H9 (cell line): ENCODE measurements at regions not wholly inside any gene's neighbourhood (a gene's known extent, or its start where the extent isn't known, plus 50 kb on each side); places are given as distances from the start of the nearest gene placed in this dataset.

ENCODE experiments used
- DNase-seq: peaks from one replicate; pipeline ENCODE4 v3.0.0-alpha.2; 2017
- H2AFZ ChIP-seq: one replicate; pipeline ENCODE4 v1.6.1; 2013; ENCODE audit warnings: mild to moderate bottlenecking, low read length, control low read depth, moderate library complexity
- H2AK5ac ChIP-seq: 2 replicates; pipeline ENCODE4 v1.6.1; 2013; ENCODE audit warnings: low read length, control low read depth, mixed read lengths; ENCODE audit not compliant: insufficient read length
- H2BK120ac ChIP-seq: one replicate; pipeline ENCODE4 v1.6.1; 2013; ENCODE audit warnings: low read depth, mild to moderate bottlenecking, low read length, control low read depth, inconsistent platforms; ENCODE audit not compliant: poor library complexity, severe bottlenecking
- H2BK12ac ChIP-seq: 2 replicates; pipeline ENCODE4 v1.6.1; 2013; ENCODE audit warnings: low read length, control low read depth, mixed read lengths, low read depth; ENCODE audit not compliant: insufficient read length
- H2BK15ac ChIP-seq: 2 replicates; pipeline ENCODE4 v1.6.1; 2013; ENCODE audit warnings: low read depth, low read length, control low read depth
- H2BK20ac ChIP-seq: one replicate; pipeline ENCODE4 v1.6.1; 2013; ENCODE audit warnings: low read depth, mild to moderate bottlenecking, low read length, control low read depth, inconsistent platforms; ENCODE audit not compliant: poor library complexity, severe bottlenecking
- H2BK5ac ChIP-seq: 2 replicates; pipeline ENCODE4 v1.6.1; 2013; ENCODE audit warnings: low read length, control low read depth, mixed read lengths; ENCODE audit not compliant: insufficient read length
- H3K14ac ChIP-seq: 2 replicates; pipeline ENCODE4 v1.6.1; 2013; ENCODE audit warnings: low read length, control low read depth; ENCODE audit not compliant: insufficient read depth
- H3K18ac ChIP-seq: 2 replicates; pipeline ENCODE4 v1.6.1; 2013; ENCODE audit warnings: low read depth, mild to moderate bottlenecking, mixed read lengths, low read length, control low read depth; ENCODE audit not compliant: insufficient read length
- H3K23ac ChIP-seq: 2 replicates; pipeline ENCODE4 v1.6.1; 2013; ENCODE audit warnings: low read length, control low read depth, mixed read lengths, low read depth; ENCODE audit not compliant: insufficient read length
- H3K23me2 ChIP-seq: 2 replicates; pipeline ENCODE4 v1.6.1; 2013; ENCODE audit warnings: low read depth, mild to moderate bottlenecking, mixed read lengths, low read length, control low read depth; ENCODE audit not compliant: insufficient read length, poor library complexity, severe bottlenecking
- H3K27ac ChIP-seq: 2 replicates; pipeline ENCODE4 v1.5.1; 2013; ENCODE audit warnings: low read length, control low read depth, mixed read lengths, low read depth; ENCODE audit not compliant: insufficient read length
- H3K27me3 ChIP-seq: 2 replicates; pipeline ENCODE4 v1.6.1; 2013; ENCODE audit warnings: low read length, control low read depth, inconsistent platforms; ENCODE audit not compliant: insufficient read depth
- H3K4ac ChIP-seq: 2 replicates; pipeline ENCODE4 v1.6.1; 2013; ENCODE audit warnings: low read depth, mild to moderate bottlenecking, control low read depth, inconsistent platforms, low read length, moderate library complexity
- H3K4me1 ChIP-seq: 2 replicates; pipeline ENCODE4 v1.6.1; 2013; ENCODE audit warnings: low read length, control low read depth, inconsistent platforms; ENCODE audit not compliant: insufficient read depth
- H3K4me2 ChIP-seq: 2 replicates; pipeline ENCODE4 v1.6.1; 2013; ENCODE audit warnings: low read length, control low read depth, mixed read lengths; ENCODE audit not compliant: insufficient read length, insufficient read depth
- H3K56ac ChIP-seq: 2 replicates; pipeline ENCODE4 v1.6.1; 2013; ENCODE audit warnings: low read depth, mild to moderate bottlenecking, mixed read lengths, low read length, control low read depth; ENCODE audit not compliant: insufficient read length
- H3K79me1 ChIP-seq: 2 replicates; pipeline ENCODE4 v1.6.1; 2013; ENCODE audit warnings: low read depth, mild to moderate bottlenecking, moderate library complexity, low read length, control low read depth, inconsistent platforms; ENCODE audit not compliant: insufficient read depth, poor library complexity, severe bottlenecking
- H3K79me2 ChIP-seq: 2 replicates; pipeline ENCODE4 v1.6.1; 2013; ENCODE audit warnings: low read length, control low read depth, inconsistent platforms; ENCODE audit not compliant: insufficient read depth
- H3K9ac ChIP-seq: 2 replicates; pipeline ENCODE4 v1.6.1; 2013; ENCODE audit warnings: low read length, control low read depth, mixed read lengths; ENCODE audit not compliant: insufficient read length; ENCODE audit errors: extremely low read depth
- H3K9me3 ChIP-seq: one replicate; pipeline ENCODE4 v1.6.1; 2013; ENCODE audit warnings: low read depth, low read length, inconsistent platforms; ENCODE audit not compliant: control insufficient read depth
- H3T11ph ChIP-seq: one replicate; pipeline ENCODE4 v1.6.1; 2013; ENCODE audit warnings: mild to moderate bottlenecking, low read length, control low read depth, inconsistent platforms
- H4K20me1 ChIP-seq: one replicate; pipeline ENCODE4 v1.6.1; 2013; ENCODE audit not compliant: control insufficient read depth, insufficient read length, insufficient read depth
- H4K5ac ChIP-seq: 2 replicates; pipeline ENCODE4 v1.6.1; 2013; ENCODE audit warnings: low read depth, mild to moderate bottlenecking, mixed read lengths, low read length, control low read depth; ENCODE audit not compliant: insufficient read length
- H4K8ac ChIP-seq: replicated peaks from 2 replicates; pipeline ENCODE4 v1.6.1; 2013; ENCODE audit warnings: low read length, control low read depth, mixed read lengths, low read depth; ENCODE audit not compliant: insufficient read length
- H4K91ac ChIP-seq: 2 replicates; pipeline ENCODE4 v1.6.1; 2013; ENCODE audit warnings: low read depth, mild to moderate bottlenecking, moderate library complexity, mixed read lengths, low read length, control low read depth; ENCODE audit not compliant: insufficient read length
- H3K27ac Mint-ChIP-seq, 3 experiments: 2 replicates in 2 of 3; 3 replicates in 1 of 3; pipeline ENCODE4 v1.8.0; 2020 to 2021; ENCODE audit warnings: mixed read lengths in 3 of 3, mild to moderate bottlenecking in 1 of 3, moderate library complexity in 1 of 3
- H3K27me3 Mint-ChIP-seq: 2 replicates; pipeline ENCODE4 v1.8.0; 2021; ENCODE audit warnings: low read depth, mild to moderate bottlenecking, moderate library complexity, mixed read lengths
- H3K36me3 Mint-ChIP-seq, 3 experiments: 2 replicates in 2 of 3; 3 replicates in 1 of 3; pipeline ENCODE4 v1.8.0; 2020 to 2021; ENCODE audit warnings: low read depth in 3 of 3, mixed read lengths in 3 of 3; ENCODE audit not compliant: insufficient read depth in 1 of 3
- H3K4me1 Mint-ChIP-seq, 2 experiments: 2 replicates each; pipeline ENCODE4 v1.8.0; 2020; ENCODE audit warnings: mixed read lengths in 2 of 2
- H3K4me3 Mint-ChIP-seq, 2 experiments: 2 replicates in 1 of 2; 3 replicates in 1 of 2; pipeline ENCODE4 v1.8.0; 2020 to 2021; ENCODE audit warnings: mild to moderate bottlenecking in 2 of 2, mixed read lengths in 2 of 2, moderate library complexity in 1 of 2
- H3K9me3 Mint-ChIP-seq, 2 experiments: 2 replicates in 1 of 2; 3 replicates in 1 of 2; pipeline ENCODE4 v1.8.0; 2020; ENCODE audit warnings: mild to moderate bottlenecking in 2 of 2, mixed read lengths in 2 of 2, moderate library complexity in 1 of 2
- CTCF ChIP-seq: fragments of 200-600 bp; sonication (generic); conservative IDR thresholded peaks from 3 replicates; pipeline ENCODE4 v1.8.0; 2021; ENCODE audit warnings: antibody characterized with exemption, mild to moderate bottlenecking
- WGBS: extraction: QIAGEN DNeasy Blood & Tissue Kit; methylation state at CpG from one replicate; pipeline ENCODE4 v1.1.7; 2013; ENCODE audit warnings: missing lambda C conversion rate, low lambda C conversion rate, mixed read lengths; ENCODE audit not compliant: insufficient read length; ENCODE audit errors: extremely low coverage; 5-methylcytosine and 5-hydroxymethylcytosine counted together

DNA sequence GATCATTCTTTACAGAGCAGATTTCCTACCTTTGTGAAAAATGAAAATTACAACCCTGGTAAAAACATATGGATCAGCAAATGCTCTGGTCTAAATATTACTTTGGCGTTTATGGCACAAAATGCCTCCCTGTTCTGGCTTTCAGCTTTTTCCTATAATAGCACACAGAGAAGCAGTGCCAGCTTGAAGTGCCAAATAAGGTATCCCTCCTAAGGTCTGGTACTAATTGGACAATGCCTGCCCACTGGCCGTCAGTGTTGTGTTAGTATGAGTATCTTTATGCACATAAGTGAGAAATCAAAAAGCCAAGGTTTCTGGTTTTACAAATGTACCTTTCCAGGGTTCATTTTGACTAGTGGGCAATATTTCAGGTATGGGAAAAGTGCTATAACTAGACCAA, 1293.7 kb upstream of the FAM98A start:
- H3K4me1 Mint-ChIP-seq: peaks cover 0 to 3% of the 10 kb centered on the region in 2 experiments; a peak in 1 of 4 replicates
- H4K91ac ChIP-seq: no peak overlapping the region
- no peak overlapping the region for H4K8ac ChIP-seq
- H3K9ac ChIP-seq: no peak overlapping the region
- no peaks in the 10 kb centered on the region for H3K27me3 Mint-ChIP-seq
- no peak overlapping the region for H3T11ph ChIP-seq
- H3K27ac ChIP-seq: no peak overlapping the region
- no peak overlapping the region for H3K4me3 Mint-ChIP-seq
- no CpG with 5 or more reads among the region's 2 CpGs for WGBS
- H3K27me3 ChIP-seq: no peaks in the 10 kb centered on the region
- no peaks in the 10 kb centered on the region; a peak in 1 of 7 replicates for H3K36me3 Mint-ChIP-seq
- H3K79me2 ChIP-seq: no peaks in the 10 kb centered on the region
- no peak overlapping the region for H4K5ac ChIP-seq
- H3K18ac ChIP-seq: no peak overlapping the region
- H2AK5ac ChIP-seq: no peak overlapping the region
- H3K23me2 ChIP-seq: no peaks in the 10 kb centered on the region
- no peak overlapping the region for H2BK5ac ChIP-seq
- H3K4ac ChIP-seq: no peak overlapping the region
- H2BK120ac ChIP-seq: no peak overlapping the region
- no peaks in the 10 kb centered on the region for H4K20me1 ChIP-seq
- no peak overlapping the region for H3K23ac ChIP-seq
- no peak overlapping the region for H3K27ac Mint-ChIP-seq
- H2AFZ ChIP-seq: no peak overlapping the region
- no peaks in the 10 kb centered on the region for H3K9me3 Mint-ChIP-seq
- H2BK15ac ChIP-seq: no peak overlapping the region
- H3K56ac ChIP-seq: no peak overlapping the region
- H3K4me2 ChIP-seq: no peak overlapping the region
- no peaks in the 10 kb centered on the region for H3K4me1 ChIP-seq
- H2BK20ac ChIP-seq: no peak overlapping the region
- no peak for DNase-seq
- no peak overlapping the region for H2BK12ac ChIP-seq
- H3K9me3 ChIP-seq: no peaks in the 10 kb centered on the region
- no peak overlapping the region for H3K14ac ChIP-seq
- TF ChIP-seq CTCF: no peak
- H3K79me1 ChIP-seq: no peaks in the 10 kb centered on the region
